Skin epidermis (tissue), 12 donors: ENCODE measurements at regions not wholly inside any gene's neighbourhood (a gene's known extent, or its start where the extent isn't known, plus 50 kb on each side); places are given as distances from the start of the nearest gene placed in this dataset.

Experiments
- H3K27ac ChIP-seq, 21 experiments: fragments of 200-600 bp; sonication (generic) in 11 of 21; one replicate each; pipeline ENCODE4 v1.5.0; 2020; ENCODE audit warnings: mild to moderate bottlenecking in 3 of 21, inconsistent platforms in 2 of 21, moderate library complexity in 2 of 21
- H3K4me3 ChIP-seq, 7 experiments: fragments of 200-600 bp; sonication (generic) in 2 of 7; one replicate each; pipeline ENCODE4 v1.5.0; 2020; ENCODE audit warnings: inconsistent platforms in 2 of 7, mild to moderate bottlenecking in 2 of 7, moderate library complexity in 1 of 7

DNA sequence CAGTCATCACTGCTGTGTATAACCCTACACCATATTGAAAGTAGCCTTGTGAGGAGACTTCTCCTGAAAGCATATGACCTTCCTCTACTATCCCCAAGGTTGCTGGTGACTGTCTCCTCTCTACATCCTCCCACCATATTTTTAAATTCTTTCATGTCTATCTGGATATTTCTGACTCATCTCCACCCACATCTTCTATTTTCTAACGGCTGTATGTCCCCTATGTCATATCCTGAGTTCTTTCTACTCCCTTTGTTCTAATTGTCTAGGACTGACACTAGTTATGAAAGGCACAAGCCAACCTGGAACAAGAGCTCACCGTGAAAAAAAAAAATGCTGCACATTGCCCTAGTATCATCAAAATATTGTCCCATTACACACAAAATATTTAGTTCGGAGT, 218.3 kb upstream of the ZNF462 start:
- Histone ChIP-seq H3K27ac (no peak overlapping the region), H3K4me3 (no peak overlapping the region)

DNA sequence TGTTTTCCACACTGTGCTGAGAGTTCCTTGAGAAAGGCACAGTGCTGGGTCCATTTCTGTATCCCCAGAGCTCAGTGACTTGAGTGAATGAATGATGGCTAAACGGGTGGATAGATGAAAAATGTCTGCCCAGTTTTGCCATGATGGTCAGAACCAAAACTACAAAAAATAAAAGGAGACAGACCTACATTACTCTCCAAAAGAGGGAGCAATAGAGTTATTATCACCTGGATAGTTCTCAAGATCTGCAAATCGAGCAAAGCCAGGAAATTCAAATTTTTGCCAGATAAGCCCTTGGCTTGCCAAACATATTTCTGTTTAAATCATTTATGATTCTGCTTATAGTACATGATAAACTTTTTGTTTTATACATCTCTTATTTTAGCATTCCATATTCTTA, 214.2 kb upstream of the ZNF462 start:
- Histone ChIP-seq H3K4me3 (no peak overlapping the region), H3K27ac (no peak overlapping the region)

GRCh38 chr9:106649664-106650063, 213.3 kb upstream of the ZNF462 start:
- H3K27ac ChIP-seq, result no peak overlapping the region
- H3K4me3 ChIP-seq, result no peak overlapping the region

GRCh38 chr9:106653213-106653612, 209.8 kb upstream of the ZNF462 start:
- H3K27ac ChIP-seq, result no peak overlapping the region
- H3K4me3 ChIP-seq, result no peak overlapping the region

DNA sequence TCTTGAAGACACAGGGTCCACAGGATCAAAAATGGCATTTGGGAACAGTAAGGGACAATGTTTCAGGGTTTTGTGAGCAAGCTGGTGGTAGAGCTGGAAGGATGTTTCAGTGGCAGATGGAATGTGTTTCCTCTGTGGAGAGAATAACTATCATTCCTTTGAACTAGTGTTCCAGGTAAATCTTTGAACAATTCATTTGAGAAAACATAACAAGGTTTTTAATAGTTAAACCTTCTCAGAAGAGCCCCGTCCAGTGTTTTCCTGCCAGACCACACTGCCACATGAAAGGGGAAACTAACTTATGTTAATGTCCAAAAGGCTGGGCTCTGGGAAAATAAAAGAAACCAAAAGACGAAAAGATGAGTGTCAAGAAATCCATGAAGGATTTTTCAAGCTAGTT, 207.0 kb upstream of the ZNF462 start:
- no peak overlapping the region for H3K4me3 ChIP-seq
- no peak overlapping the region for H3K27ac ChIP-seq

- no peak overlapping the region for H3K27ac ChIP-seq
- H3K4me3 ChIP-seq, result no peak overlapping the region
Observed at GRCh38 chr9:106657926-106658325, 205.0 kb upstream of the ZNF462 start.

- H3K4me3 ChIP-seq, result no peak overlapping the region
- H3K27ac ChIP-seq, result no peak overlapping the region
Observed at GRCh38 chr9:106668534-106668933, 194.4 kb upstream of the ZNF462 start.

GRCh38 chr9:106669835-106670234, 193.1 kb upstream of the ZNF462 start:
- H3K27ac ChIP-seq, result no peak overlapping the region
- no peak overlapping the region for H3K4me3 ChIP-seq

GRCh38 chr9:106670418-106670817, 192.5 kb upstream of the ZNF462 start:
- H3K4me3 ChIP-seq, result no peak overlapping the region
- H3K27ac ChIP-seq, result no peak overlapping the region

DNA sequence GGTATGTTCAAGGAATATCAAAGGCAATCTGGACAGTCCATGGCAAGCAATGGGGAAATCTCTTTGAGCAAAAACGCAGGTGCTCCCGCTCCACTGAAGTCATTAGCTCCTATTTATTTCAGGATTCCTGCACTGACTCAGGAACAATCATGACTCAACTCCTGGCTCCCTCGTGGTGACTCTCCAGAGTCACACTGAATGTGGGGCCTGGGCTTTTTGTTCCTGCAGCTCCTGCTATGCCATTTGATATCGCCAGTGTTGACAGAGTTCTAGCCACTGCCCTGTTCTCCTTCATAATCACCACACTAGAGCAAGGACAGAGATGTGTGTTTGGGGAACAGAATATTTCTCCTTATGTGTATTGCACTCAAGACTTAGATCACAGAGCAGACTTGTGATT, 187.2 kb upstream of the ZNF462 start:
- no peak overlapping the region for H3K27ac ChIP-seq
- no peak overlapping the region for H3K4me3 ChIP-seq

- no peak overlapping the region for H3K27ac ChIP-seq
- H3K4me3 ChIP-seq, result no peak overlapping the region
Observed at GRCh38 chr9:106677374-106677773, 185.6 kb upstream of the ZNF462 start.

- Histone ChIP-seq H3K27ac (no peak overlapping the region), H3K4me3 (no peak overlapping the region)
Observed at GRCh38 chr9:106677830-106678229, 185.1 kb upstream of the ZNF462 start.

DNA sequence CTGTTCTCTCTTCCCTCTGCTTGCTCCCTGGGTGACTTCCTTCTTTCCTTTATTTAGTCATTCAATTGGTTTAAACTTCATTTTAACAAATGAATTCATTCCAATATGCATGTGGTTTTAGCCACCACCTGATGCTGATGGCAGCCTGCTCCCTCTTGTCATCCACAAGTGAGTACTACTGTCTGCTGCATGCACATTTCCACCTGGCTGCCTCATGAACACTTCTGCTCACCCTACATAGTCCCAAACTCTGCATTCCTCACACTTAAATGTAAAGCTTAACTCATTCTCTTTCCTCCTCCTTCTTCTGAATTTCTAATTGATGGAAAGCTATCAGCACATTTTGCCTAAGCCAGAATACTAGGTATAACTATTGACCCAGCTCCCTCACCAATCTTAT, 184.7 kb upstream of the ZNF462 start:
- Histone ChIP-seq H3K27ac (no peak overlapping the region), H3K4me3 (no peak overlapping the region)

GRCh38 chr9:106682420-106682819, 180.5 kb upstream of the ZNF462 start:
- Histone ChIP-seq H3K27ac (no peak overlapping the region), H3K4me3 (no peak overlapping the region)

DNA sequence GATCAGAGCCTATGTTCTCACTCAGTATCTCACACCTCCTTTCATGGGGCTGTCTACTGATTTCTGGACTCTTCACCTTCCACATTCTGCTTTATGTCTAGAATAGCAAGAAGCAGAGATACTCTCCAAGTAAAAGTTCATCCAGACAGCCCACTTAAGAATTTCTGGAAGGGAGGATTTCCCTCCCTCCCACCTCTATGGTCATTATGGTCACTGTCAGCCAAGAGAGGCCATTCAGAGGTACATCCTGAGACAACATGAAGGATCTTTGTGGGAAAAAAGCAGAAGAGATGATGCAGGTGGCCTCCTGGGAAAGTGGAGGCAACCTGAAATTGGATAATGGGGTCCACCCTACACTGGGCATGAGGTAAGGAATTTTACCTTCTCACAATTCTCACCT, 179.5 kb upstream of the ZNF462 start:
- H3K4me3 ChIP-seq, result no peak overlapping the region

GRCh38 chr9:106684940-106685695, 177.8 kb upstream of the ZNF462 start:
- H3K4me3 ChIP-seq, result no peak overlapping the region
- no peak overlapping the region for H3K27ac ChIP-seq

More for the DNA sequence above, 179.5 kb upstream of the ZNF462 start:
- no peak overlapping the region for H3K27ac ChIP-seq

DNA sequence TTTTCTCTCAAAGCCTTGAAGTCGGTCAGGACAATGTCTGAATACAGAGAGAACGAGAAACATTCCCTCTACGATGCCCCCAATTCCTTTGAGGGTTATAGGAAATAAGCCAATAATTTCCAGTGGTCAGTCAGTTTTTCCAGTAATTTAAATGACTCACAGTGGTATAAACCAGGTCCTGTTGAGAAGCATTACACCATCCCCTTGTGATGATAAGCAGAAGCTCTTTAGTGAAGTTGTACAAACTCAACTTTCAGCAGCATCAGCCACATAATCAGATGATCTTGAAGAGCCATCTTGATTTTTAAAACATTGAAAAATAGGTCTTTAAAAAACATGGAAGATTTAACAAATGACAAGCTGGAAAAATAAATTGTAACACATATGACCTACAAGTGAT, 173.9 kb upstream of the ZNF462 start:
- no peak overlapping the region for H3K4me3 ChIP-seq
- H3K27ac ChIP-seq, result no peak overlapping the region

- Histone ChIP-seq H3K4me3 (no peak overlapping the region), H3K27ac (no peak overlapping the region)
Observed at GRCh38 chr9:106691627-106692026, 171.3 kb upstream of the ZNF462 start.

- H3K4me3 ChIP-seq, result no peak overlapping the region
- no peak overlapping the region for H3K27ac ChIP-seq
Observed at GRCh38 chr9:106693558-106693957, 169.4 kb upstream of the ZNF462 start.

- Histone ChIP-seq H3K27ac (no peak overlapping the region), H3K4me3 (no peak overlapping the region)
Observed at GRCh38 chr9:106696804-106697203, 166.2 kb upstream of the ZNF462 start.

DNA sequence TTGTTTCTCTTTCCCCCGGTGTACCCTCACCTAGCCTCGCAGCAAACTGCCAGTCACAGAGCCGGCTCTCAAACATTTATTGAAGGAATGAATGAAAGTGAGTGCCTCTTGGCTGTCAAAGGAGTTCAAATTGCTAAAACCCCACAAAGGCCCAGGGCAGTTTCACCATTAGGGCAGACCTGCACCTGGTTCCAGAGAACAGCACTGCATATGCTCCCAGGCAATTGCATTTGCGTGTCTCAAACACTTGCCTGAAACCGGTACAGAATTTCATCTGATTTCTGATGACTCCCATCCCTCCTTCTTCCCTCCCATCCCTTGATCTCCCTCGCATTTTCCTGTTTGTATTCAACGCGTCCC, 165.6 kb upstream of the ZNF462 start:
- peak overlapping the region in 3 of 21 experiments; percentile 2 to 56 (median 33) for H3K27ac ChIP-seq
- no peak overlapping the region for H3K4me3 ChIP-seq
